Retina (tissue), 1 donor: ENCODE measurements at regions not wholly inside any gene's neighbourhood (a gene's known extent, or its start where the extent isn't known, plus 50 kb on each side); places are given as distances from the start of the nearest gene placed in this dataset.

Source experiments
- DNase-seq: peaks from one replicate; pipeline ENCODE4 v3.0.0-alpha.2; 2016

- no peak for DNase-seq
Observed at GRCh38 chr4:107148904-107149303, 112.8 kb upstream of the DKK2 start.

GRCh38 chr4:107147873-107148272, 111.8 kb upstream of the DKK2 start:
- DNase-seq = no peak

- no peak for DNase-seq
Observed at GRCh38 chr4:107138433-107138832, 102.3 kb upstream of the DKK2 start.

- DNase-seq = no peak
Observed at GRCh38 chr4:107133965-107134653, 98.0 kb upstream of the DKK2 start.

GRCh38 chr4:107131295-107131694, 95.2 kb upstream of the DKK2 start:
- no peak for DNase-seq

GRCh38 chr4:107130157-107130556, 94.0 kb upstream of the DKK2 start:
- DNase-seq = no peak

- no peak for DNase-seq
Observed at GRCh38 chr4:107129611-107130010, 93.5 kb upstream of the DKK2 start.

GRCh38 chr4:107129076-107129475, 93.0 kb upstream of the DKK2 start:
- DNase-seq = no peak

GRCh38 chr4:107128116-107128515, 92.0 kb upstream of the DKK2 start:
- DNase-seq = no peak

GRCh38 chr4:107125496-107125895, 89.4 kb upstream of the DKK2 start:
- no peak for DNase-seq

- no peak for DNase-seq
Observed at GRCh38 chr4:107122736-107123135, 86.6 kb upstream of the DKK2 start.

- DNase-seq = no peak
Observed at GRCh38 chr4:107120661-107121060, 84.5 kb upstream of the DKK2 start.

GRCh38 chr4:107117726-107118125, 81.6 kb upstream of the DKK2 start:
- no peak for DNase-seq

- no peak for DNase-seq
Observed at GRCh38 chr4:107115185-107115847, 79.2 kb upstream of the DKK2 start.

GRCh38 chr4:107114059-107114458, 77.9 kb upstream of the DKK2 start:
- DNase-seq = no peak

GRCh38 chr4:107098401-107098800, 62.3 kb upstream of the DKK2 start:
- DNase-seq = no peak

- DNase-seq = no peak
Observed at GRCh38 chr4:107094976-107095375, 58.9 kb upstream of the DKK2 start.

GRCh38 chr4:107094332-107094731, 58.2 kb upstream of the DKK2 start:
- DNase-seq = no peak
